SK-N-SH treated with all-trans-retinoic acid at 6 μM for 48 hours (cell line): ENCODE measurements at regions not wholly inside any gene's neighbourhood (a gene's known extent, or its start where the extent isn't known, plus 50 kb on each side); places are given as distances from the start of the nearest gene placed in this dataset.

ENCODE experiments used
- ATAC-seq: fragments of 200-7000 bp; cut with Tn5 transposase; 3 replicates; pipeline ENCODE4 v1.9.1; 2020; ENCODE audit warnings: mild to moderate bottlenecking, moderate library complexity
- ARNTL ChIP-seq: fragments of 450-650 bp; formaldehyde crosslinking; IDR thresholded peaks from 2 replicates; pipeline ENCODE4 v1.5.0; 2020; ENCODE audit warnings: low read depth, mild to moderate bottlenecking, moderate library complexity, borderline replicate concordance
- BACH2 ChIP-seq: fragments of 250-450 bp; sonication (Bioruptor Pico); IDR thresholded peaks from 2 replicates; pipeline ENCODE4 v1.9.0; 2021; ENCODE audit warnings: mild to moderate bottlenecking, borderline replicate concordance
- CSDC2 ChIP-seq: fragments of 250-450 bp; sonication (Bioruptor Pico); IDR thresholded peaks from 2 replicates; pipeline ENCODE4 v1.5.0; 2020; ENCODE audit warnings: mild to moderate bottlenecking, moderate library complexity
- ESRRG ChIP-seq: fragments of 250-450 bp; sonication (Bioruptor Pico); IDR thresholded peaks from 2 replicates; pipeline ENCODE4 v1.6.1; 2021; ENCODE audit warnings: mild to moderate bottlenecking
- GLIS3 ChIP-seq: fragments of 250-450 bp; sonication (Bioruptor Pico); IDR thresholded peaks from 2 replicates; pipeline ENCODE4 v1.5.0; 2020; ENCODE audit warnings: mild to moderate bottlenecking, moderate library complexity
- ISL1 ChIP-seq: fragments of 250-450 bp; sonication (Bioruptor Pico); IDR thresholded peaks from 2 replicates; pipeline ENCODE4 v2.1.2; 2022; ENCODE audit warnings: mild to moderate bottlenecking, moderate library complexity
- PPARA ChIP-seq: fragments of 250-450 bp; sonication (Bioruptor Pico); IDR thresholded peaks from 2 replicates; pipeline ENCODE4 v1.5.0; 2020; ENCODE audit warnings: mild to moderate bottlenecking, borderline replicate concordance
- RARB ChIP-seq: fragments of 250-450 bp; sonication (Bioruptor Pico); IDR thresholded peaks from 2 replicates; pipeline ENCODE4 v1.8.0; 2021; ENCODE audit warnings: mild to moderate bottlenecking, moderate library complexity
- SNAI2 ChIP-seq: fragments of 250-450 bp; sonication (Bioruptor Pico); IDR thresholded peaks from 2 replicates; pipeline ENCODE4 v1.5.0; 2020; ENCODE audit warnings: mild to moderate bottlenecking, moderate library complexity
- TCF4 ChIP-seq: fragments of 250-450 bp; sonication (Bioruptor Pico); IDR thresholded peaks from 2 replicates; pipeline ENCODE4 v1.8.0; 2021; ENCODE audit warnings: mild to moderate bottlenecking, moderate library complexity, borderline replicate concordance
- TOX ChIP-seq: fragments of 250-450 bp; sonication (Bioruptor Pico); IDR thresholded peaks from 2 replicates; pipeline ENCODE4 v1.8.0; 2021; ENCODE audit warnings: mild to moderate bottlenecking, moderate library complexity, borderline replicate concordance
- ZC3H10 ChIP-seq: fragments of 250-450 bp; sonication (Bioruptor Pico); IDR thresholded peaks from 2 replicates; pipeline ENCODE4 v1.5.1; 2021; ENCODE audit warnings: mild to moderate bottlenecking, moderate library complexity
- ZFP3 ChIP-seq: fragments of 250-450 bp; sonication (Bioruptor Pico); IDR thresholded peaks from 2 replicates; pipeline ENCODE4 v1.5.0; 2020; ENCODE audit warnings: mild to moderate bottlenecking, moderate library complexity
- ZFP30 ChIP-seq: fragments of 450-650 bp; formaldehyde crosslinking; IDR thresholded peaks from 2 replicates; pipeline ENCODE4 v1.5.0; 2022; ENCODE audit warnings: mild to moderate bottlenecking, moderate library complexity
- ZNF565 ChIP-seq: fragments of 450-650 bp; formaldehyde crosslinking; conservative IDR thresholded peaks from 2 replicates; pipeline ENCODE4 v1.5.0; 2020; ENCODE audit warnings: low read depth, mild to moderate bottlenecking, moderate library complexity
- ZNF70 ChIP-seq: fragments of 450-650 bp; formaldehyde crosslinking; IDR thresholded peaks from 2 replicates; pipeline ENCODE4 v1.5.0; 2020; ENCODE audit warnings: mild to moderate bottlenecking, moderate library complexity
- ZNF8 ChIP-seq: fragments of 450-650 bp; formaldehyde crosslinking; IDR thresholded peaks from 2 replicates; pipeline ENCODE4 v1.5.0; 2020; ENCODE audit warnings: mild to moderate bottlenecking, moderate library complexity
- TF ChIP-seq, protein P1 (sequence below): fragments of 250-450 bp; sonication (Bioruptor Pico); IDR thresholded peaks from 2 replicates; pipeline ENCODE4 v1.5.1; 2020; ENCODE audit warnings: low read depth, mild to moderate bottlenecking, moderate library complexity
- TF ChIP-seq, protein P2 (sequence below): fragments of 250-450 bp; sonication (Bioruptor Pico); IDR thresholded peaks from 2 replicates; pipeline ENCODE4 v1.8.0; 2020; ENCODE audit warnings: mild to moderate bottlenecking, moderate library complexity, borderline replicate concordance
- TF ChIP-seq, protein P3 (sequence below): fragments of 250-450 bp; sonication (Bioruptor Pico); IDR thresholded peaks from 2 replicates; pipeline ENCODE4 v1.5.0; 2020; ENCODE audit warnings: mild to moderate bottlenecking, moderate library complexity
- TF ChIP-seq, protein P4 (sequence below): fragments of 250-450 bp; sonication (Bioruptor Pico); IDR thresholded peaks from 2 replicates; pipeline ENCODE4 v1.8.0; 2021; ENCODE audit warnings: low read depth, mild to moderate bottlenecking, moderate library complexity, borderline replicate concordance
- TF ChIP-seq, protein P5 (sequence below): fragments of 250-450 bp; sonication (Bioruptor Pico); IDR thresholded peaks from 2 replicates; pipeline ENCODE4 v1.5.1; 2021; ENCODE audit warnings: mild to moderate bottlenecking, moderate library complexity

DNA sequence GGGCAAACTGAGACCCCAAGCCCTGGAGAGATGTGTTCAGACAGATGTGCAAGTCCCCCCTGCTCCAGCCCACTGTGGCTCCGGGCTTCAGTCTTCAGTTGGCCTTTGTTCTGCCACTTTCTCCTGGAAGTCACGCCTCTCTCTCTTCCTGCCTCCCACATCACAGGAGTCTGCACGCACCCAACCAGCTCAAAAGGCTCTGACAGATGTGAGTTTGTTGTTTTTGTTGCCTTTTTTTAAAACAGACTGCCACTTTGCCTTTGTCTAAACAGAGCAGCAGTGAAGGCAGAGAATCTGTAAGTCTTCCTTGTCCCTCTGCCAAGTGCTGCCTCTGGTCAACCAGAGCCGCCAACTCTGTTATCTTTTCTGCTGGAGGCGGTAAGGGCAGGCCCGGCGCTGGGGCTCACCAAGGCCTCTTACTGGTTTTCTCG, 149.7 kb downstream of the TFAP2C start:
- TF ChIP-seq ARNTL (no peak), ZFP30 (CRISPR knock-in tag) (no peak), TOX (CRISPR knock-in tag) (no peak)
- TF ChIP-seq, protein P1, sequence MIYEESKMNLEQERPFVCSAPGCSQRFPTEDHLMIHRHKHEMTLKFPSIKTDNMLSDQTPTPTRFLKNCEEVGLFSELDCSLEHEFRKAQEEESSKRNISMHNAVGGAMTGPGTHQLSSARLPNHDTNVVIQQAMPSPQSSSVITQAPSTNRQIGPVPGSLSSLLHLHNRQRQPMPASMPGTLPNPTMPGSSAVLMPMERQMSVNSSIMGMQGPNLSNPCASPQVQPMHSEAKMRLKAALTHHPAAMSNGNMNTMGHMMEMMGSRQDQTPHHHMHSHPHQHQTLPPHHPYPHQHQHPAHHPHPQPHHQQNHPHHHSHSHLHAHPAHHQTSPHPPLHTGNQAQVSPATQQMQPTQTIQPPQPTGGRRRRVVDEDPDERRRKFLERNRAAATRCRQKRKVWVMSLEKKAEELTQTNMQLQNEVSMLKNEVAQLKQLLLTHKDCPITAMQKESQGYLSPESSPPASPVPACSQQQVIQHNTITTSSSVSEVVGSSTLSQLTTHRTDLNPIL (CRISPR knock-in tag), result no peak
- ATAC-seq, result peak; percentile 51; the same call in 1 of the 3 replicates

DNA sequence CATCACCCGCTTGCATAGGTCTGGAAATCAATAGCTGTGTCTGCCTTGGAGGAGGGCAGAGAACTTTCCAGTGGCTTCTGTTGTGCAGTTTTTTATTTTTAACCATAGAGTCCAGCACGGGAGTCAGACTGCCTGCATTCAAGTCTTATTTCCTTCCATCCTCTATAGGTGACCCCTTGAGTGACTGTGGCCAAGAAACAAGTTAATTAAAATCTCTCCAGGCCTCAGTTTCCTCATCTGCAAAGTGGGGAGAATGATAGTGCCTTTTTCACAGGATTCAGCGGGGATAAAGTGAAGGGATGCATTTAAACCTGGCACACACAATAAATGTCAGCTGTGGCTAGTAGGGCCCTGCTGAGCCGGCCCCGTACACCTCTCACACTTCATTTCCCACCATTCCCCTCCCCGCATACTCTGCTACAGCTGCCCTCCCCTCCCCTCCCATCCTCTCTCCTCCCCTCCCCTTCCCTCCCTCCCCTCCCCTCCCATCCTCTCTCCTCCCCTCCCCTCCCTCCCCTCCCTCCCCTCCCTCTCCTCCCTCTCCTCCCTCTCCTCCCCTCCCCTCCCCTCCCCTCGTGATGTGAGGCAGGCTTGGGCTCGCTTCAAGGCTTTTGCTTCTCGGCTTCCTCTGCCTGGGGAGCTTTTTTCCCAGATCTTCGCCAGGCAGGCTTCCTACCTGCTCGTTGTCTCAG, 150.5 kb downstream of the TFAP2C start:
- TF ChIP-seq, protein P2, sequence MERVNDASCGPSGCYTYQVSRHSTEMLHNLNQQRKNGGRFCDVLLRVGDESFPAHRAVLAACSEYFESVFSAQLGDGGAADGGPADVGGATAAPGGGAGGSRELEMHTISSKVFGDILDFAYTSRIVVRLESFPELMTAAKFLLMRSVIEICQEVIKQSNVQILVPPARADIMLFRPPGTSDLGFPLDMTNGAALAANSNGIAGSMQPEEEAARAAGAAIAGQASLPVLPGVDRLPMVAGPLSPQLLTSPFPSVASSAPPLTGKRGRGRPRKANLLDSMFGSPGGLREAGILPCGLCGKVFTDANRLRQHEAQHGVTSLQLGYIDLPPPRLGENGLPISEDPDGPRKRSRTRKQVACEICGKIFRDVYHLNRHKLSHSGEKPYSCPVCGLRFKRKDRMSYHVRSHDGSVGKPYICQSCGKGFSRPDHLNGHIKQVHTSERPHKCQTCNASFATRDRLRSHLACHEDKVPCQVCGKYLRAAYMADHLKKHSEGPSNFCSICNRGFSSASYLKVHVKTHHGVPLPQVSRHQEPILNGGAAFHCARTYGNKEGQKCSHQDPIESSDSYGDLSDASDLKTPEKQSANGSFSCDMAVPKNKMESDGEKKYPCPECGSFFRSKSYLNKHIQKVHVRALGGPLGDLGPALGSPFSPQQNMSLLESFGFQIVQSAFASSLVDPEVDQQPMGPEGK, result no peak
- TF ChIP-seq ZFP30 (CRISPR knock-in tag), result no peak
- TF ChIP-seq BACH2, result no peak
- TF ChIP-seq RARB, result no peak
- no peak for TF ChIP-seq ISL1 (CRISPR knock-in tag)
- TF ChIP-seq ARNTL, result no peak
- TF ChIP-seq TOX (CRISPR knock-in tag), result no peak
- TF ChIP-seq, protein P3, sequence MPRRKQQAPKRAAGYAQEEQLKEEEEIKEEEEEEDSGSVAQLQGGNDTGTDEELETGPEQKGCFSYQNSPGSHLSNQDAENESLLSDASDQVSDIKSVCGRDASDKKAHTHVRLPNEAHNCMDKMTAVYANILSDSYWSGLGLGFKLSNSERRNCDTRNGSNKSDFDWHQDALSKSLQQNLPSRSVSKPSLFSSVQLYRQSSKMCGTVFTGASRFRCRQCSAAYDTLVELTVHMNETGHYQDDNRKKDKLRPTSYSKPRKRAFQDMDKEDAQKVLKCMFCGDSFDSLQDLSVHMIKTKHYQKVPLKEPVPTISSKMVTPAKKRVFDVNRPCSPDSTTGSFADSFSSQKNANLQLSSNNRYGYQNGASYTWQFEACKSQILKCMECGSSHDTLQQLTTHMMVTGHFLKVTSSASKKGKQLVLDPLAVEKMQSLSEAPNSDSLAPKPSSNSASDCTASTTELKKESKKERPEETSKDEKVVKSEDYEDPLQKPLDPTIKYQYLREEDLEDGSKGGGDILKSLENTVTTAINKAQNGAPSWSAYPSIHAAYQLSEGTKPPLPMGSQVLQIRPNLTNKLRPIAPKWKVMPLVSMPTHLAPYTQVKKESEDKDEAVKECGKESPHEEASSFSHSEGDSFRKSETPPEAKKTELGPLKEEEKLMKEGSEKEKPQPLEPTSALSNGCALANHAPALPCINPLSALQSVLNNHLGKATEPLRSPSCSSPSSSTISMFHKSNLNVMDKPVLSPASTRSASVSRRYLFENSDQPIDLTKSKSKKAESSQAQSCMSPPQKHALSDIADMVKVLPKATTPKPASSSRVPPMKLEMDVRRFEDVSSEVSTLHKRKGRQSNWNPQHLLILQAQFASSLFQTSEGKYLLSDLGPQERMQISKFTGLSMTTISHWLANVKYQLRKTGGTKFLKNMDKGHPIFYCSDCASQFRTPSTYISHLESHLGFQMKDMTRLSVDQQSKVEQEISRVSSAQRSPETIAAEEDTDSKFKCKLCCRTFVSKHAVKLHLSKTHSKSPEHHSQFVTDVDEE (CRISPR knock-in tag), result no peak
- no peak for TF ChIP-seq ZFP3 (CRISPR knock-in tag)
- TF ChIP-seq TCF4 (CRISPR knock-in tag), result no peak
- no peak for TF ChIP-seq ZNF565 (CRISPR knock-in tag)
- TF ChIP-seq ESRRG, result no peak
- TF ChIP-seq CSDC2, result no peak
- TF ChIP-seq PPARA, result no peak
- TF ChIP-seq GLIS3 (CRISPR knock-in tag), result no peak
- no peak for ATAC-seq

DNA sequence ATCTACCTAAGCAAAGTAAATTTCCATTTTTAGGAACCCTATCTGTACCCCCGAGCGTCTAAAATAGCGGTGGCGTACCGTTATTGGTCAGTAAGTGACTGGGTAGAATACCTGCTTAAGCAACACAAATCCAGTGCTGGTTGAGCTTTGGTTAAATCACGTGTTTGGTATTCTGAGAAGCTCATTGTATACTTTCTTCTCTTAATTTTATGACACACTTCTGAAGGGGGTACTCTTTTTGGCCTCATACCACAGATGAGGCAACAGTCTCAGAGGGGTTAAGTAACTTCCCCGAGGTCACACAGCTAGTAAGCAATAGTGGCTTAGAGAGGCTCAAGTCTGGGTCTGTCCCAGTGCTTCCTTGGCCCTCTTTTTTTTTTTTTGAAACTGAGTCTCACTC, 151.2 kb downstream of the TFAP2C start:
- no peak for ATAC-seq
- TF ChIP-seq GLIS3 (CRISPR knock-in tag), result no peak
- TF ChIP-seq TOX (CRISPR knock-in tag), result no peak
- no peak for TF ChIP-seq ZC3H10 (CRISPR knock-in tag)
- TF ChIP-seq ESRRG, result no peak
- TF ChIP-seq, protein P4, sequence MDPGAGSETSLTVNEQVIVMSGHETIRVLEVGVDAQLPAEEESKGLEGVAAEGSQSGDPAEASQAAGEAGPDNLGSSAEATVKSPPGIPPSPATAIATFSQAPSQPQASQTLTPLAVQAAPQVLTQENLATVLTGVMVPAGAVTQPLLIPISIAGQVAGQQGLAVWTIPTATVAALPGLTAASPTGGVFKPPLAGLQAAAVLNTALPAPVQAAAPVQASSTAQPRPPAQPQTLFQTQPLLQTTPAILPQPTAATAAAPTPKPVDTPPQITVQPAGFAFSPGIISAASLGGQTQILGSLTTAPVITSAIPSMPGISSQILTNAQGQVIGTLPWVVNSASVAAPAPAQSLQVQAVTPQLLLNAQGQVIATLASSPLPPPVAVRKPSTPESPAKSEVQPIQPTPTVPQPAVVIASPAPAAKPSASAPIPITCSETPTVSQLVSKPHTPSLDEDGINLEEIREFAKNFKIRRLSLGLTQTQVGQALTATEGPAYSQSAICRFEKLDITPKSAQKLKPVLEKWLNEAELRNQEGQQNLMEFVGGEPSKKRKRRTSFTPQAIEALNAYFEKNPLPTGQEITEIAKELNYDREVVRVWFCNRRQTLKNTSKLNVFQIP (CRISPR knock-in tag), result no peak
- no peak for TF ChIP-seq SNAI2 (CRISPR knock-in tag)

DNA sequence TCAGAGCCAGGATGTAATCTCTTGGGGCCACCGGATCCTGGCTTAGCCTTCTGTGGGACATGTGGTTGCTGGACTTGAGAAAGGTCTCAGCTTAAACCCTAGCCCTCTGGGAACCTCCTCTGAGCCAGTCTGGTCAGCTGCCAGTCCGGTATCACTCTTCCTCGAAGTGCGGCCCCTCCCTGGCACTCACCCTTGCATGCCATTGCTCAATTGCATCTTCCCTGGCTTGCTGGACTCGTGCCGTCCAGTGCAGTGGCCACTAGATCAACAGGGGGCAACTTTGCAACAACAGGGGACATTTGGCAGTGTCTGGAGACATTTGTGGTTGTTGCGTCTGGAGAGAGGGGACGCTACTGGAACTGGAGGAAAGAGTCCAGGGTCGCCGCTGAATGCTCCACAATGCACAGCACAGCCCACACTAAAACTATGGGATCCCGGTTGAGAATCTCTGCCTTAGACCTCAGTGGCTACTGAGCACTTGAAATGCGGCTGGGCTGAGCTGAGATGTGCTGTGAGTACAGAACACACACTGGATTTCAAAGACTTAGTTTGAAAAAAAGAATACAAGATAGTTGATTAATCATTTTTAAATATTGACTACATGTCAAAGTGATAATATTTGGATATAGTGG, 152.1 kb downstream of the TFAP2C start:
- ATAC-seq, result no peak
- no peak for TF ChIP-seq ZC3H10 (CRISPR knock-in tag)
- TF ChIP-seq, protein P2, result no peak
- no peak for TF ChIP-seq CSDC2
- TF ChIP-seq ZNF70 (CRISPR knock-in tag), result no peak
- TF ChIP-seq, protein P4 (CRISPR knock-in tag), result no peak
- TF ChIP-seq, protein P5, sequence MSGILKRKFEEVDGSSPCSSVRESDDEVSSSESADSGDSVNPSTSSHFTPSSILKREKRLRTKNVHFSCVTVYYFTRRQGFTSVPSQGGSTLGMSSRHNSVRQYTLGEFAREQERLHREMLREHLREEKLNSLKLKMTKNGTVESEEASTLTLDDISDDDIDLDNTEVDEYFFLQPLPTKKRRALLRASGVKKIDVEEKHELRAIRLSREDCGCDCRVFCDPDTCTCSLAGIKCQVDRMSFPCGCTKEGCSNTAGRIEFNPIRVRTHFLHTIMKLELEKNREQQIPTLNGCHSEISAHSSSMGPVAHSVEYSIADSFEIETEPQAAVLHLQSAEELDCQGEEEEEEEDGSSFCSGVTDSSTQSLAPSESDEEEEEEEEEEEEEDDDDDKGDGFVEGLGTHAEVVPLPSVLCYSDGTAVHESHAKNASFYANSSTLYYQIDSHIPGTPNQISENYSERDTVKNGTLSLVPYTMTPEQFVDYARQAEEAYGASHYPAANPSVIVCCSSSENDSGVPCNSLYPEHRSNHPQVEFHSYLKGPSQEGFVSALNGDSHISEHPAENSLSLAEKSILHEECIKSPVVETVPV (CRISPR knock-in tag), result no peak
- no peak for TF ChIP-seq ZNF8
- TF ChIP-seq TCF4 (CRISPR knock-in tag), result no peak
